ENCODE measurements at regions not wholly inside any gene's neighbourhood (a gene's known extent, or its start where the extent isn't known, plus 50 kb on each side); places are given as distances from the start of the nearest gene placed in this dataset.

DNA sequence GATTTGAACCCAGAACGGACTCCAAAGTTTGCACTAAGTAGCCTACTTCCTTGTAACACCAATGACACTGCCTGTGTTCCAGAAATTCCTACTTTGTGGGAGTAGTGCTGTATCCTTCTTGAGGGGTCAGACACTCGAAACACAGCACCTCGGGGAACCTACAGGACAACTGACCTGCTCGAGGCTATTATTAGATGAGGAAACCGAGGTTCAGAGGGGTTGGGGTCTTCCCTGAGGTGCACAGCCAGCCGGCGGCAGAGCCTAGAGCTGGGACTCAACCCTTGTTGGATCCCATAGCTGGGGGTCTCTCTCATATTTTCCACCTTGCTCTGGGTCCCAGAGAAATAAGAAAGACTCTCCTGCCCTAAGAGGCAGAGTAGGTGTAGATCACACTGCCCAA is 89.8 kb upstream of the PTPN1 start:
- TF ChIP-seq ZNF274 (IDR thresholded peaks at IDR 0.05; ENCODE audit: low read depth, low read length) = no peak
- no peak for TF ChIP-seq SUZ12 (IDR thresholded peaks at IDR 0.05; ENCODE audit: extremely low read depth, insufficient read depth, insufficient read length)
- TF ChIP-seq YY1 (IDR thresholded peaks at IDR 0.05; ENCODE audit: insufficient read depth, insufficient read length) = no peak

All from NT2/D1 (cell line).